22Rv1 (cell line): ENCODE measurements at regions not wholly inside any gene's neighbourhood (a gene's known extent, or its start where the extent isn't known, plus 50 kb on each side); places are given as distances from the start of the nearest gene placed in this dataset.

Source experiments
- ZFX ChIP-seq: fragments of 450-650 bp; IDR thresholded peaks from 2 replicates; pipeline ENCODE4 v1.6.1; 2017; ENCODE audit warnings: antibody characterized with exemption, borderline replicate concordance
- TF ChIP-seq, protein P1 (sequence below): fragments of 450-650 bp; IDR thresholded peaks from 2 replicates; pipeline ENCODE4 v1.5.1; 2017; ENCODE audit warnings: mild to moderate bottlenecking

- TF ChIP-seq, protein P1, sequence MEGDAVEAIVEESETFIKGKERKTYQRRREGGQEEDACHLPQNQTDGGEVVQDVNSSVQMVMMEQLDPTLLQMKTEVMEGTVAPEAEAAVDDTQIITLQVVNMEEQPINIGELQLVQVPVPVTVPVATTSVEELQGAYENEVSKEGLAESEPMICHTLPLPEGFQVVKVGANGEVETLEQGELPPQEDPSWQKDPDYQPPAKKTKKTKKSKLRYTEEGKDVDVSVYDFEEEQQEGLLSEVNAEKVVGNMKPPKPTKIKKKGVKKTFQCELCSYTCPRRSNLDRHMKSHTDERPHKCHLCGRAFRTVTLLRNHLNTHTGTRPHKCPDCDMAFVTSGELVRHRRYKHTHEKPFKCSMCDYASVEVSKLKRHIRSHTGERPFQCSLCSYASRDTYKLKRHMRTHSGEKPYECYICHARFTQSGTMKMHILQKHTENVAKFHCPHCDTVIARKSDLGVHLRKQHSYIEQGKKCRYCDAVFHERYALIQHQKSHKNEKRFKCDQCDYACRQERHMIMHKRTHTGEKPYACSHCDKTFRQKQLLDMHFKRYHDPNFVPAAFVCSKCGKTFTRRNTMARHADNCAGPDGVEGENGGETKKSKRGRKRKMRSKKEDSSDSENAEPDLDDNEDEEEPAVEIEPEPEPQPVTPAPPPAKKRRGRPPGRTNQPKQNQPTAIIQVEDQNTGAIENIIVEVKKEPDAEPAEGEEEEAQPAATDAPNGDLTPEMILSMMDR = no peak
- TF ChIP-seq ZFX = no peak
Observed at GRCh38 chr17:72465191-72466024, 344.6 kb downstream of the SOX9 start.
